BJ (cell line): ENCODE measurements at regions not wholly inside any gene's neighbourhood (a gene's known extent, or its start where the extent isn't known, plus 50 kb on each side); places are given as distances from the start of the nearest gene placed in this dataset.
A peak's percentile ranks its signal among the peaks of the same experiment; 100 is the strongest.

Source experiments
- CTCF ChIA-PET: fragments of 350-600 bp; formaldehyde crosslinking; extraction: SDS; loops from one replicate; lab custom pipeline; 2021; ENCODE audit warnings: antibody characterized with exemption, inconsistent platforms; lab: Yijun Ruan, JAX
- POLR2A ChIA-PET: fragments of 300-600 bp; sonication (Branson Sonifier 250); formaldehyde crosslinking; extraction: SDS; loops from one replicate; lab custom pipeline; 2021; ENCODE audit warnings: antibody characterized with exemption; lab: Charles Lee
- DNase-seq: peaks from one replicate; pipeline ENCODE4 v3.0.0-alpha.2; 2011; ENCODE audit warnings: low read depth
- H3K27me3 ChIP-seq: 2 replicates; pipeline ENCODE4 v1.6.0; 2011; ENCODE audit warnings: low read length; ENCODE audit not compliant: control insufficient read depth, insufficient read depth
- H3K36me3 ChIP-seq: 2 replicates; pipeline ENCODE4 v1.5.1; 2011; ENCODE audit warnings: low read length; ENCODE audit not compliant: control insufficient read depth, insufficient read depth
- H3K4me3 ChIP-seq: 2 replicates; pipeline ENCODE4 v1.5.1; 2011; ENCODE audit warnings: low read depth, mild to moderate bottlenecking, control low read depth, low read length
- TF ChIP-seq, protein P1 (sequence below): IDR thresholded peaks from 2 replicates; pipeline ENCODE4 v1.5.1; 2011; ENCODE audit warnings: low read depth, mild to moderate bottlenecking, control low read depth, inconsistent platforms, low read length, moderate library complexity; ENCODE audit not compliant: insufficient read depth

DNA sequence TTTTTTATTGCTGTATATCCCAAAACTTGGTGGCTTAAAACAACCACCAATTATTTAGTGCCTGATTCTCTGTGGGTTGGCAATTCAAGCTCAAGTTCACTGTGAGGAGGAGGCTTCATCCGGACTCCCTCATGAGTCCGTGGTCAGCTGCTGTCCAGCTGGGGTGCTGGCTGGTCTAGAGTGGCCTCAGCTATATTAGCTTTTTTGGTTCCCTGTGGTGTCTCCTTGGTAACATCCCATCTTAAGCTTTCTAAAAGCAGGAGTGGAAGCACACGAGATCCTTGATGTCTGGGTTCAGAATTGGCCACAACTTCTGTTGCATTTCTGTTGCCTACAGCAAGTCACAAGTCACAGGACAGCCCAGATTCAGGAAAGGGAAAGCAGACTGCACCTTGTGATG lies 536.5 kb upstream of the FZD8 start:
- ChIA-PET POLR2A (no interaction called here), CTCF (no interaction called here)

DNA sequence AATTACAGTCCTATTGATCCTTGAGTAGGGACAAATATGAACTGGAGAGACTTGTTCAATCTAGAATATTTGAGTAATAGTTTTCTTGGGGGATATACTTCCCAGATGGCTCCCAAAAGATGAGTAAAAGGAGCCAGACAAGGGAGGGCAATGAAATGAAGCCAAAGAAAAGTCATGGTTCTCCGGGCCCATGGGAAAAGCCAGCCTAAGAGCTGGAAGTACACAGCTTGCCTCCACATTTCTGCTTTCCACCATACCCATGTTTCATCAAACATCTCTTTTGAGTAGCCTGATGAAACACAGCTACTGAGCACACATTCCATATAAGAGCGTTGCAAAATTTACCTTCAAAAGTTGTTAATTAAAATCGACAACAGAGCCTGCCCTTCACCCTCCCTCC lies 535.0 kb upstream of the FZD8 start:
- H3K4me3 ChIP-seq: no peak overlapping the region
- POLR2A ChIA-PET: no interaction called here
- TF ChIP-seq, protein P1, sequence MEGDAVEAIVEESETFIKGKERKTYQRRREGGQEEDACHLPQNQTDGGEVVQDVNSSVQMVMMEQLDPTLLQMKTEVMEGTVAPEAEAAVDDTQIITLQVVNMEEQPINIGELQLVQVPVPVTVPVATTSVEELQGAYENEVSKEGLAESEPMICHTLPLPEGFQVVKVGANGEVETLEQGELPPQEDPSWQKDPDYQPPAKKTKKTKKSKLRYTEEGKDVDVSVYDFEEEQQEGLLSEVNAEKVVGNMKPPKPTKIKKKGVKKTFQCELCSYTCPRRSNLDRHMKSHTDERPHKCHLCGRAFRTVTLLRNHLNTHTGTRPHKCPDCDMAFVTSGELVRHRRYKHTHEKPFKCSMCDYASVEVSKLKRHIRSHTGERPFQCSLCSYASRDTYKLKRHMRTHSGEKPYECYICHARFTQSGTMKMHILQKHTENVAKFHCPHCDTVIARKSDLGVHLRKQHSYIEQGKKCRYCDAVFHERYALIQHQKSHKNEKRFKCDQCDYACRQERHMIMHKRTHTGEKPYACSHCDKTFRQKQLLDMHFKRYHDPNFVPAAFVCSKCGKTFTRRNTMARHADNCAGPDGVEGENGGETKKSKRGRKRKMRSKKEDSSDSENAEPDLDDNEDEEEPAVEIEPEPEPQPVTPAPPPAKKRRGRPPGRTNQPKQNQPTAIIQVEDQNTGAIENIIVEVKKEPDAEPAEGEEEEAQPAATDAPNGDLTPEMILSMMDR: no peak
- H3K36me3 ChIP-seq: no peaks in the 10 kb centered on the region
- CTCF ChIA-PET: no interaction called here
- no peaks in the 10 kb centered on the region for H3K27me3 ChIP-seq
- DNase-seq: no peak

More for the DNA sequence above, 536.5 kb upstream of the FZD8 start:
- Histone ChIP-seq H3K4me3 (no peak overlapping the region), H3K36me3 (no peaks in the 10 kb centered on the region), H3K27me3 (no peaks in the 10 kb centered on the region)
- TF ChIP-seq, protein P1: no peak
- no peak for DNase-seq

DNA sequence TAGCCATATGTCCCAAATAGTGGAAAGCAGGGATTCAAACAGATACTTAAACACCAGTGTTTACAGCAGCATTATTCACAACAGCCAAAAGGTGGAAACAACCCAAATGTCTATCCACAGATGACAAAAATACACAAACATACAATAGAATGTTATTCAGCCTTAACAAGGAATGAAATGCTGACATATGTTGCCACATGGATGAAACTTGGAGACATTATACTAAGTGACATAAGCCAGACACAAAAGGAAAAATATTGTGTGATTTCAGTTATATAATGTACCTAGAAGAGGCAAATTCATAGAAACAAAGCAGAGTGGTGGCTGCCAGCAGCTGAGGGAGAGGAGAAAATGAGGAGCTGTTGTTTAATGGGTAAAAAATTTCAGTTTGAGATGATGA lies 533.9 kb upstream of the FZD8 start:
- Histone ChIP-seq H3K36me3 (no peaks in the 10 kb centered on the region), H3K27me3 (no peaks in the 10 kb centered on the region), H3K4me3 (no peak overlapping the region)
- POLR2A ChIA-PET: no interaction called here
- TF ChIP-seq, protein P1: no peak
- no peak for DNase-seq
- CTCF ChIA-PET: no interaction called here

DNA sequence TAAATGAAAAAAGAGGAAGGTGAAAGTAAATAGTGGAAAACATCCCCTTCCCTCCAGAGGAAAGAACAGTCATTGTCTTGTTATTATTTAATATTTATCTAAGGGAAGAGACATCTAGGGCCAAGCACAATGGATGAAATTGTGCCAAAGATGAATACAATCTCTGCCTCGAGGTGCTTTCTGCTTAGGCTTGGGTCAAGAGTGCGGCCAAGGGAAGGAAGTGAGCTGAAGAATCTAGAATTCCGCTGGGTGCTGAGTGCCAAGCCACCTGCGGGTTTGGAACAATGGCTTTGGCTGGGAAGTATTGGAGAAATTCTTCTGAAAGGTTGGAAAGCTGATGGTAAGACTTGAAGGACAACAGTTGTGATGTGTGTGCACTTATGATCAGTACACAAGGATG lies 531.3 kb upstream of the FZD8 start:
- H3K27me3 ChIP-seq: no peaks in the 10 kb centered on the region
- H3K36me3 ChIP-seq: no peaks in the 10 kb centered on the region
- ChIA-PET POLR2A (no interaction called here), CTCF (no interaction called here)
- TF ChIP-seq, protein P1: no peak
- no peak overlapping the region for H3K4me3 ChIP-seq
- no peak for DNase-seq

DNA sequence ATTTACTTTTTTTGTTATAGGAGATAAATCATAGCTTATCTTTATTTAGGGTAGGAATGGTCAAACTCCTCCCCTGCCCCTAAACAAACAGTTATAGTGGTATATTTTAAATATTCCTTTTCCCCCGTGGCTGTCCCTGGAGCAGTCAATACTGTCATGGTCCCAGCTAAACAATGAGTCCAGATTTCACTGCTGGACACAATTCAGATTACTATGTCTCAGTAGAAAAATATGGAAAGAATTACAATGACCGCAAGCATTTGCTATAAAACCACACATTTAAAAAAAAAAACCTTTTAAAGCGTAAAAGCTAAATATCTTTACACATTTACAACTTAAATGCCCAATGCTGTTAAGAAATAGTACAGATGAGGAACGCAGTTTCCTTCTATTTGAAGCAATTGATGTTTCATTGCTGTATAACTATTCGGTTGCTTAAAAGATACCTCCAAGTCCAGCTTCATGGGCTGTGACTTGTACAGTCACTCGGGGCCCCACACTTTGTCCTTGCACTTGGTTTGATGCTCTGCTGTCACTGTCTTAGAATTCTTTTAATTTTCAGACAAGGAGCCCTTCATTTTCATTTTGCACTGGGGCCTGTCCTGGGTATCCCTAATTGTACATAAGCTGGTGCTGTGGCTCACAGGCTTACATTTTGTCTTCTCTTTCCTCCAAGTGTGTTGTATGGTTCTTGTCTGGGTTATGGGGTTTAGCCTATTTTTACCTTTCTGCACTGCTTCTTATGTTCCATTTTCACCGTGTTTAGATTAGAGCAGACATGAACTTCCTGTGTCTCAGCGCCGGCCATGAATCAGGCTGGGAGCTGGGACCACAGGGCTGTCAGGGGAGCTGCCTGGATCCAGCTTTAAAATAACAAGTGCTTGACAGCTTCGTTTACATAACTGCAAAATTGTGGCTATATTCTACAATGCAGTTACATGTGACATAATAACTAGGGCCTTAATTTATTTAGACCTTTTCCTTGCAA lies 530.2 kb upstream of the FZD8 start:
- Histone ChIP-seq H3K4me3 (no peak overlapping the region), H3K27me3 (no peaks in the 10 kb centered on the region), H3K36me3 (no peaks in the 10 kb centered on the region)
- TF ChIP-seq, protein P1: no peak
- peak; percentile 57 for DNase-seq
- ChIA-PET CTCF (no interaction called here), POLR2A (interaction anchor here (0.5 kb wide), 1 partner anchor 24 kb away, joined by 3 read pairs; no protein-coding TSS in a partner anchor)
